ENCODE measurements at regions not wholly inside any gene's neighbourhood (a gene's known extent, or its start where the extent isn't known, plus 50 kb on each side); places are given as distances from the start of the nearest gene placed in this dataset.
"Not testable (repeated sequence)": the region's sequence is repeated elsewhere in the genome, so short reads cannot be mapped to it uniquely, and the experiment has no call there.

DNA sequence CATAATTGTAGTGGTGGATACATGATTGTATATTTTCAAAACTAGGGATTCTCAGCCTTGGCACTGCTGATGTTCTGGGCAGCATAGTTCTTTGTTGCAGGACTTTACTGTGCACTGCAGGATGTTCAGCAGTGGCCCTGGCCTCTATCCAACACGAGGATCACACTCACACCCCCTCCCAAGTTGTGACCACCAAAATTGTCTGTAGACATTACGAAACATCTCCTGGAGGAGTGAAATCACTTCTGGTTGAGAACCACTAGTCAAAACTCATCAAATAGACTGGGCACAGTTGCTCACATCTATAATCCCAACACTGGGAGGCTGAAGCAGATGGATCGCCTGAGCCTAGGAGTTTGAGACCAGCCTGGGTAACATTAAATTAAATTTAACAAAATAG is 123.1 kb upstream of the CDYL start:
- DNase-seq, result no peak

DNA sequence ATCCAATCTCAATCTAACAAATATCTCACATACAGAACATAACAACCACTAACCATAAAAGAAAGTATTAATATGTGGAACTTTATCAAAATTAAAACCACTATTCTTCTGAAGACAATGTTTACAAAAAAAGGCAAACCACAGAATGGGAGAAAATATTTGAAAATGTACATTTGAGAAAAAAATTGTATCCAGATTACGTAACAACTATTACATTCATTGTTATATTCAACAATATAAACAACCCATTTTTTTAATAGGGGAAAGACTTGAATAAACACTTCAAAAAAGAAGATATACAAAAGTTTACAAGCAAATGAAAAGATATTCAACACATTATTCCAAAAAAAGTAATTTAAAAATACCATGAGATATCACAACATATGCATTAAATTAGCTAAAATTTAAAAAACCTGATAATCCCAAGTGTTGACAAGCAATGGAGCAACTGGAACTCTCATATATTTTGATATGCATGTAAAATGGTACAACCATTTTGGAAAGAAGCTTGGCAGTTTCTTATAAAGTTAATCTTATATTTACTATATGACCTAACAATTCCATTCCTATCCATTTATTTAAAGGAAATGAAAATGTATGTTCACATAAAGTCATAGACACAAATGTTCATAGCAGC is 124.3 kb upstream of the CDYL start:
- DNase-seq, result no peak

DNA sequence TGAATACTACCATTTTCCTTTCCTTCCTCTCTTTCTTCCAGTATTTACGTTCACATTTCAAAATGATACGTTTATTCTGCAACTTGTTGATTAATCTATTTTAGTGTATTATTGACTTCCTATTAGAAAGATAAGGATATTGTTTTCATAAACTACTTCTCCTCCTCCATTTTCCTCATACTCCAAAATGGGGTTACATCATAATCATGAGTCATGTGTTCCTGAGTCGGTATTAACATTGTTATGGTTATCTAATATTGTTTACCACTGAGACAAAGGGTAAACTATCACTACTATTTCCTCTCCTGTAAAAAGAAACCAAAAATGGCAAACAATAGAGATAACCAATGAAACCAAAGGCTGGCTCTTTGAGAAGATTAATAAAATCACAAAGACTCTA is 126.5 kb upstream of the CDYL start:
- DNase-seq, result no peak

- no peak for DNase-seq
These were observed 128.5 kb upstream of the CDYL start for GRCh38 chr6:4647414-4648365.

DNA sequence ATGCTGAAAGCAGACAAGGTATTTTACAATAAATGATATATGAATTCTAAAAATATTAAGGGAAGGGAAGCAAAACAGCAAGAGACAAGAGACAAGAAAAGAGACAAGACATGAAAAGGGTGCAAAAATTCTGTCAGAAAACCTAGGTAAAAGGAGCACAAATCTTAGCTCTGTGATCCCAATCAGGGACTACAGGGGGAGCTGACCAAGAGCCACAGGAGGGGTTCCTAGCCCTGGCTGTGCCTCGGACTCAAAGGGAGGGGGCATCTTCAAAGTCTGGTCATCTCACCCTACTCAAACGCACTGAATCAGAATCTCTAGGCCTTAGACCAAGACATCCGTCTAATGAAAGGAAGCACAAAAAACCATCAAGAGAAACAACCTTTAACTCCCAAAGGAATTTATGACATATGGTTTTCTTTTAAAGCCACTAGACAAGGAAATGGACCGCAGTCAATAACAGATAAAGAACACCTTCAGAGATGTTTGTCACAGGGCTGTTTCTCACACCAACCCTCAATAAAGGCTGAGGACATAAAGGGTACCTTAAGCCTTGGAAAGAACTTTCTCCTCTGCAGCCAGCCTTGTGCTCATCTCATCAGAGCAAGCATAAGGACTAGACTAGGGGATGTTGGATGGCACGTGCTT is 130.4 kb upstream of the CDYL start:
- no peak for DNase-seq

DNA sequence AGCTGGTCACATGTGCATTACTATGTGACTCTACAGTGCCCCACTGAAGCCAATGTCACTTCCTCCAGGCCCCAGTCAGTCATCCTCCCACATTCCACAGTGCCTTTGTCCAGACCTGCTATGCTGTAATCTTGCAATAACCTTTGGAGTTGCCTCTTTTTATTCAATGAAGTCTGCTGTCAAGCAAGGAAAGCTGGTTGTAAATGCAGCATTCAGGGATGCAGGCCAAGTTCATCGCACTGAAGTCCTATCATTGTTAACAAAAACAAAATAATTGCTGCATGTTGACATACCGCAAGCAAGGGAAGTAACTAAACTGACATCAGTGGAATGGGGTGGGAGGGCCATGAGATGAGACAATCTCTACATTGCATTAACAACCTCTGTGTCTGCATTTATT is 131.2 kb upstream of the CDYL start:
- no peak for DNase-seq

DNA sequence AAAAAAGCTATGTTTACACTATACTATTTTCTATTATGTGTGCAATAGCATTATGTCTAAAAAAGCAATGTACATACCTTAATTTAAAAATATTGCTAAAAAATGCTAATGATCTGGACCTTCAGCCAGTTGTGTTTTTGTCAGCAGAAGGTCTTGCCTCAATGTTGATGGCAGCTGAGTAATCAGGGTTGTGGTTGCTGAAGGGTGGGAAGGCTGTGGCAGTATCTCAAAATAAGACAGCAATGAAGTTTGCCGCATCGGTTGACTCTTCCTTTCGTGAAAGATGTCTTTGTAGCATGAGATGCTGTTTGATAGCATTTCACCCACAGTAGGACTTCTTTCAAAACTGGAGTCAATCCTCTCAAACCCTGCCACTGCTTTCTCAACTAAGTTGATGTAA is 134.7 kb upstream of the CDYL start:
- DNase-seq, result no peak

- no peak for DNase-seq
These were observed 136.1 kb upstream of the CDYL start for GRCh38 chr6:4640139-4640538.

- no peak for DNase-seq
These were observed 137.6 kb upstream of the CDYL start for GRCh38 chr6:4638641-4639040.

- DNase-seq, result no peak
These were observed 138.3 kb upstream of the CDYL start for GRCh38 chr6:4637691-4638433.

DNA sequence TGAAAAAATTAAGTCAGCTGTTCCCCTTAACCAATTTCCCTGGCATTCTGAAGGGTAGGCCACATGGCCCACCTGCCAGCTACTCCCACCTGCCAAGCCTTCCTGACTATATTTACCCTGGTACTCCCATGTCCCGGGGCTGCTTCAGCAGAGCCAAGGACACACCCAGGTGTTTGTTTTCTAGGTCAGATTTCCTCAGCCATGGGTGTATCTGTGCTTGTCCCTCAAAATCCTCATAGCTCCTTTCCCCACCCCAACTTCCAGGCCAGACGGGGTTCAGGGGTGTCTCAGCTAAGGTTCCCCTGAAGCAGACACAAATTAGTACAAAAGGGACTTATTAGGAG is 139.4 kb upstream of the CDYL start:
- DNase-seq, result no peak

DNA sequence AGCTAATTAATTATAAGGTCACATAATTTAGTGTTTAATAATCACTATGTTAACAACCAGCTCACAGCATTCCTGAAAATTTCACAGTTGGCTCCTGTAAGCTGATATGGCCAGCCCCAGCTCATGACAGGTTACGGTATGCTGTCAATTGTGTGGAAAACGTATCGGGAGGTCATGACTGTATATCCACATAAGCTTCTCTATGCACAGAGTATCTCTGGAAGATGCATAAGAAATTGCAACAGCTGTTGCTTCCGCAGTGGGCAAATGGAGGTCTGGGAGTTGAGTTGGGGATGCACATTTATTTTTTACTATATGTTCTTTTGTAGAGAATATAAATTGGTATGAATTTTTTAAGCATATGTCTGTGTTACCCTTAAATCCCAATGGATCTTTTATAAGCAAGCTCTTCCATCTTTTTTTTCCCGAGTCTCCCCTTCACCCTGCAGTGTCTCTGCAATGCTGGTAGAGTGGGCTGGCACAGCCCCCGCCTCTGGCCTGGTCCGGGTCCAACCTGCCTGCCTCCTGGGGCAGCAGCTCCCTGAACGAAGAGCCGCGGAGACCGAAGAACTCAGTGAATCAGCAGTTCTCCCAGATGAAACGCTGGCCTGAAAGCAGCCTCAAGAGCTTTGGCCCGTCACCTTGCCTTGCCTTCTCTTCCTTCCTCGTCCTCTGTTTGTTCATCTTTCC is 139.9 kb upstream of the CDYL start:
- no peak for DNase-seq

- DNase-seq, result no peak
These were observed 140.5 kb upstream of the CDYL start for GRCh38 chr6:4635666-4636065.

DNA sequence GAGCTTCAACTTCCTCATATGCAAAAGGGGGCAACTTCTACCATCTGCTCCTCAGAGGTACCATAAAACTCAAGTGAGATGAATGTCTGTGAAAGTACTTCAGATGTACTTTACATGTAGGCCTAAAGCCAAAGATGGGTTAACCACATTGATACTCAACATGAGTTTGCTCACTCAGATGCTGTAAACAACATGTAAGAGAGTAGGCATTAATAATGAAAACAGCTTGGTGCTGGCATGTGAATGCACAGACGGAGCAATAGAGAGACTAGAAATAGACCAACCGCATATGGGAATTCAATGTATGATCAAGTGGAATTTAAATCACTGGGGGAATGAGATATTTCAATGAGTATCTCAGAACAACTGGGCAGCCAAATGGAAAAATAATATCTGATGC is 143.8 kb upstream of the CDYL start:
- no peak for DNase-seq

DNA sequence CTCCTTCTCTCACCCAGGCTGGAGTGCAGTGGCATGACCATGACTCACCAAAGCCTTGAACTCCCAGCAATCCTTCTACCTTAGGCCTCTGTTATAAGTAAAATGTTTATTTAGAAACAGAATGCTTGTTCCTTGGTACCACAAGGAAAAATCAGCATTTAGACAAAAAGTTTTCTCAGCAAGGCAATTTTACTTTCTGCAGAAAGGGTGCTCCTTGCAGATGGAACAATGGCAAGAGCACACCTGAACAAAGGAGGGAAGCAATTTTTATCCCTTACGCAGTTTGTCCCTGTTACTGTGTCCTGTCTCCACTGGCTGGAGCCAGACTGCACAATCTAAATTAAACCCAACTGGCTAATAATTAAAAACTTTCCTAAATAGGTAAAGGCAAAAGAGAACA is 146.4 kb upstream of the CDYL start:
- DNase-seq, result not testable (repeated sequence)

GRCh38 chr6:4625557-4625956 is 150.6 kb upstream of the CDYL start:
- no peak for DNase-seq

DNA sequence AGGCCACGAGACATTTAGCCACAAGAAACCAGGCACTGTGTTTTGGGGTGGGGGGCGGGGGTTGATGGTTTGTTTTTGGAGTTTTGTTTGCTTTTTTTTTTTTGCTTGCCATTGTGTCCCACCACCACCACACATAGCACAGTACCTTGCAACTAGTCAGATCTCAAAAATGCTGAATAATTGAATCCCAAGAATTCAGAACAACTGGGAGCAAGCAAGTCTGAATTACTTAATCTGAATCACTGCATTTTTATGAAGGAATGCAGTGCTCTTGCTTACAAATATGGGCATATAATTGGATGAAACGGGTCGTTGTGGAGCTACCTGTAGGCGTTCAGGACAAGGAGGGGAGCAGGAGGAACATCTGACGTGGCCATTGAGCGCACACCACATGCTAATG is 151.5 kb upstream of the CDYL start:
- DNase-seq, result no peak

- no peak for DNase-seq
These were observed 155.7 kb upstream of the CDYL start for GRCh38 chr6:4620284-4621151.

- DNase-seq, result no peak
These were observed 159.9 kb upstream of the CDYL start for GRCh38 chr6:4616311-4616710.

- DNase-seq, result no peak
These were observed 160.3 kb upstream of the CDYL start for GRCh38 chr6:4615891-4616290.

DNA sequence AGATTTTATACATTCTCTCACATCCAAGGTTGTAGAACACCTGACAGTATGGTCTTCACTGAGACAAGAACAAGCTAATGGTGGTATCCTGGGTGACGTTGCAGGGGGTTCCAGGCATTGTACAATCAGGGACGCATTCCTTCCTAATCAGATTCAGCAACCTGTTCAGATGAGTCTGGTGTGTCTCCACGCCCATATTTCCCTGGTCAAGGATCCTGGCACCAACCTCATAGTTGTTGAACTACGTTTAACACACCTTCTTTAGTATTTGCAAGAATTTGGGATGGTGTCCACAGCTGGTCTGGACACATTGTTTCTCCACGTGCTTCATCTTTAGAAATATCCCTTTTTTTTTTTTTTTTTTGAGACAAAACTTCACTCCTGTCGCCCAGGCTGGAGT is 161.0 kb upstream of the CDYL start:
- DNase-seq, result no peak

GRCh38 chr6:4614637-4615036 is 161.6 kb upstream of the CDYL start:
- DNase-seq, result no peak

Data from GOT3 (cell line).